K562 (cell line): ENCODE measurements at regions not wholly inside any gene's neighbourhood (a gene's known extent, or its start where the extent isn't known, plus 50 kb on each side); places are given as distances from the start of the nearest gene placed in this dataset.

Experiments used
- C11orf30 ChIP-seq: fragments of 450-650 bp; IDR thresholded peaks from 2 replicates; pipeline ENCODE4 v1.6.1; 2016; ENCODE audit warnings: low read depth, mild to moderate bottlenecking
- DPF2 ChIP-seq: fragments of 450-650 bp; IDR thresholded peaks from 2 replicates; pipeline ENCODE4 v1.6.1; 2016
- GATAD2B ChIP-seq: fragments of 450-650 bp; IDR thresholded peaks from 2 replicates; pipeline ENCODE4 v1.6.1; 2017; ENCODE audit warnings: mild to moderate bottlenecking, borderline replicate concordance
- IFI16 ChIP-seq: fragments of 250-450 bp; sonication (Bioruptor Pico); IDR thresholded peaks from 2 replicates; pipeline ENCODE4 v2.1.2; 2022; ENCODE audit warnings: mild to moderate bottlenecking, inconsistent platforms
- KLF6 ChIP-seq: fragments of 250-450 bp; sonication (Bioruptor Pico); IDR thresholded peaks from 2 replicates; pipeline ENCODE4 v1.4.0; 2020; ENCODE audit warnings: mild to moderate bottlenecking, moderate library complexity, borderline replicate concordance
- PCBP2 ChIP-seq: fragments of 200-400 bp; formaldehyde crosslinking; IDR thresholded peaks from 2 replicates; pipeline ENCODE4 v1.6.1; 2018; ENCODE audit warnings: low read length, low read depth, mild to moderate bottlenecking, moderate library complexity; ENCODE audit not compliant: poor library complexity, severe bottlenecking
- ZBTB34 ChIP-seq: fragments of 250-450 bp; sonication (Bioruptor Pico); IDR thresholded peaks from 2 replicates; pipeline ENCODE4 v1.8.0; 2021; ENCODE audit warnings: mild to moderate bottlenecking, moderate library complexity
- ZBTB49 ChIP-seq: sonication (generic); formaldehyde crosslinking; IDR thresholded peaks from 2 replicates; pipeline ENCODE4 v1.8.0; 2022; ENCODE audit warnings: missing genetic modification reagents, mild to moderate bottlenecking, borderline replicate concordance
- ZNF316 ChIP-seq: fragments of 450-650 bp; IDR thresholded peaks from 2 replicates; pipeline ENCODE4 v1.6.1; 2016
- ZNF407 ChIP-seq: fragments of 450-650 bp; IDR thresholded peaks from 2 replicates; pipeline ENCODE4 v1.6.1; 2016; ENCODE audit warnings: low read depth
- TF ChIP-seq, protein P1 (sequence below), 2 experiments: fragments of 150-350 bp in 1 of 2; IDR thresholded peaks; 2 replicates each; pipeline ENCODE4 v1.6.1; 2012 to 2016; ENCODE audit warnings: low read depth in 2 of 2, low read length in 2 of 2, mild to moderate bottlenecking in 1 of 2, moderate library complexity in 1 of 2

- TF ChIP-seq ZNF407 (no peak), KLF6 (CRISPR knock-in tag) (no peak), PCBP2 (no peak), GATAD2B (no peak), ZNF316 (peak; percentile 61; the same call in 1 of the 2 replicates), IFI16 (CRISPR knock-in tag) (no peak), ZBTB34 (CRISPR knock-in tag) (no peak), ZBTB49 (CRISPR knock-in tag) (no peak), C11orf30 (peak; percentile 40; the same call in 1 of the 2 replicates), DPF2 (no peak)
- TF ChIP-seq, protein P1, sequence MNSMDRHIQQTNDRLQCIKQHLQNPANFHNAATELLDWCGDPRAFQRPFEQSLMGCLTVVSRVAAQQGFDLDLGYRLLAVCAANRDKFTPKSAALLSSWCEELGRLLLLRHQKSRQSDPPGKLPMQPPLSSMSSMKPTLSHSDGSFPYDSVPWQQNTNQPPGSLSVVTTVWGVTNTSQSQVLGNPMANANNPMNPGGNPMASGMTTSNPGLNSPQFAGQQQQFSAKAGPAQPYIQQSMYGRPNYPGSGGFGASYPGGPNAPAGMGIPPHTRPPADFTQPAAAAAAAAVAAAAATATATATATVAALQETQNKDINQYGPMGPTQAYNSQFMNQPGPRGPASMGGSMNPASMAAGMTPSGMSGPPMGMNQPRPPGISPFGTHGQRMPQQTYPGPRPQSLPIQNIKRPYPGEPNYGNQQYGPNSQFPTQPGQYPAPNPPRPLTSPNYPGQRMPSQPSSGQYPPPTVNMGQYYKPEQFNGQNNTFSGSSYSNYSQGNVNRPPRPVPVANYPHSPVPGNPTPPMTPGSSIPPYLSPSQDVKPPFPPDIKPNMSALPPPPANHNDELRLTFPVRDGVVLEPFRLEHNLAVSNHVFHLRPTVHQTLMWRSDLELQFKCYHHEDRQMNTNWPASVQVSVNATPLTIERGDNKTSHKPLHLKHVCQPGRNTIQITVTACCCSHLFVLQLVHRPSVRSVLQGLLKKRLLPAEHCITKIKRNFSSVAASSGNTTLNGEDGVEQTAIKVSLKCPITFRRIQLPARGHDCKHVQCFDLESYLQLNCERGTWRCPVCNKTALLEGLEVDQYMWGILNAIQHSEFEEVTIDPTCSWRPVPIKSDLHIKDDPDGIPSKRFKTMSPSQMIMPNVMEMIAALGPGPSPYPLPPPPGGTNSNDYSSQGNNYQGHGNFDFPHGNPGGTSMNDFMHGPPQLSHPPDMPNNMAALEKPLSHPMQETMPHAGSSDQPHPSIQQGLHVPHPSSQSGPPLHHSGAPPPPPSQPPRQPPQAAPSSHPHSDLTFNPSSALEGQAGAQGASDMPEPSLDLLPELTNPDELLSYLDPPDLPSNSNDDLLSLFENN (IDR thresholded peaks at IDR 0.05; ENCODE audit: low read depth in 2 of 2, low read length in 2 of 2): no peak
These were observed 120.9 kb downstream of the DLEU7 start (continued) for GRCh38 chr13:50722440-50723125.
